ENCODE measurements at regions not wholly inside any gene's neighbourhood (a gene's known extent, or its start where the extent isn't known, plus 50 kb on each side); places are given as distances from the start of the nearest gene placed in this dataset.

DNA sequence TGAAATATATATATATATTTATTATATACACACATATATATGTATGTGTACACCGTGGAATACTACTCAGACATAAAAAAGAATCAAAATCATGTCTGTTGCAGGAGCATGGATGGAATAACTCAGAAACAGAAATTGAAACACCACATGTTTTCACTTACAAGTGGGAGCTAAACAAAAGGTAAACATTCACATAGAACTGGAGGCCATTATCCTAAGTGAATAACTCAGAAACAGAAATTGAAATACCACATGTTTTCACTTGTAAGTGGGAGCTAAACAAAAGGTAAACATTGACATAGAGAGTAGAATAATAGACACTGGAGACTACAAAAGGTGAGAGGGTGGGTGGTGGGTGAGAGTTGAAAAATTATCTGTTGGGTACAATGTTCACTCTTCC is 171.5 kb upstream of the GOLIM4 start:
- H3K4me1 ChIP-seq (ENCODE audit: low read length), result no peaks in the 10 kb centered on the region
- H2AFZ ChIP-seq (ENCODE audit: low read length), result no peak overlapping the region
- peak; percentile 38 for DNase-seq
- no peaks in the 10 kb centered on the region for H3K9me2 ChIP-seq (replicated peaks; ENCODE audit: insufficient read depth, low read length)
- no peaks in the 10 kb centered on the region for H3K27me3 ChIP-seq (replicated peaks; ENCODE audit: insufficient read depth, low read length)
- no peak overlapping the region for H3K4me3 ChIP-seq (ENCODE audit: low read length)
- H3K4me2 ChIP-seq (ENCODE audit: low read depth, low read length), result no peak overlapping the region
- no peak overlapping the region for H3K27ac ChIP-seq (ENCODE audit: low read length)
- no peaks in the 10 kb centered on the region for H3K79me2 ChIP-seq (ENCODE audit: low read length)
- H4K20me1 ChIP-seq (ENCODE audit: insufficient read depth, low read length), result no peaks in the 10 kb centered on the region
- H3K9me3 ChIP-seq (replicated peaks; ENCODE audit: insufficient read depth, low read length), result no peaks in the 10 kb centered on the region
- no peak overlapping the region for H3K9ac ChIP-seq (ENCODE audit: low read length)
- H3K36me3 ChIP-seq (replicated peaks; ENCODE audit: insufficient read depth, low read length), result no peaks in the 10 kb centered on the region
- TF ChIP-seq EZH2phosphoT487 (IDR thresholded peaks at IDR 0.05; ENCODE audit: low read length), result no peak
- TF ChIP-seq, protein P1, sequence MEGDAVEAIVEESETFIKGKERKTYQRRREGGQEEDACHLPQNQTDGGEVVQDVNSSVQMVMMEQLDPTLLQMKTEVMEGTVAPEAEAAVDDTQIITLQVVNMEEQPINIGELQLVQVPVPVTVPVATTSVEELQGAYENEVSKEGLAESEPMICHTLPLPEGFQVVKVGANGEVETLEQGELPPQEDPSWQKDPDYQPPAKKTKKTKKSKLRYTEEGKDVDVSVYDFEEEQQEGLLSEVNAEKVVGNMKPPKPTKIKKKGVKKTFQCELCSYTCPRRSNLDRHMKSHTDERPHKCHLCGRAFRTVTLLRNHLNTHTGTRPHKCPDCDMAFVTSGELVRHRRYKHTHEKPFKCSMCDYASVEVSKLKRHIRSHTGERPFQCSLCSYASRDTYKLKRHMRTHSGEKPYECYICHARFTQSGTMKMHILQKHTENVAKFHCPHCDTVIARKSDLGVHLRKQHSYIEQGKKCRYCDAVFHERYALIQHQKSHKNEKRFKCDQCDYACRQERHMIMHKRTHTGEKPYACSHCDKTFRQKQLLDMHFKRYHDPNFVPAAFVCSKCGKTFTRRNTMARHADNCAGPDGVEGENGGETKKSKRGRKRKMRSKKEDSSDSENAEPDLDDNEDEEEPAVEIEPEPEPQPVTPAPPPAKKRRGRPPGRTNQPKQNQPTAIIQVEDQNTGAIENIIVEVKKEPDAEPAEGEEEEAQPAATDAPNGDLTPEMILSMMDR (IDR thresholded peaks at IDR 0.05; ENCODE audit: low read length), result no peak
- TF ChIP-seq EZH2 (optimal IDR thresholded peaks at IDR 0.05; ENCODE audit: low read depth, low read length), result no peak
- no peaks in the 10 kb centered on the region for H3F3A ChIP-seq (ENCODE audit: insufficient read depth, low read length)

DNA sequence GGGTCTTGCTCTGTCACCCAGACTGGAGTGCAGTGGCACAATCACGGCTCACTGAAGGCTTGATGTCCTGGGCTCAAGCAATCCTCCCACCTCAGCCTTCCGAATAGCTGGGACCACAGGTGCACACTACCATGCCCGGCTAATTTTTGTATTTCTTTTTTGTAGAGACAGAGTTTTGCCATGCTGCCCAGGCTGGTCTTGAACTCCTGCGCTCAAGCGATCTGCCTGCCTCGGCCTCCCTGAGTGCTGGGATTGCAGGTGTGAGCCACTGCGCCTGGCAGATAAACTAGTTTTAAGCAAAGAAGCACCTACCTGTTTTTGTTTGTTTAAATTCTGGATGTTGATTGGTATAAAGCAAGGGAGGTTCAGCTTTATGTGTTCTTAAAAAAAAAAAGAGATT is 170.6 kb upstream of the GOLIM4 start:
- H2AFZ ChIP-seq (ENCODE audit: low read length), result no peak overlapping the region
- H3F3A ChIP-seq (ENCODE audit: insufficient read depth, low read length), result no peaks in the 10 kb centered on the region
- no peaks in the 10 kb centered on the region for H3K79me2 ChIP-seq (ENCODE audit: low read length)
- H3K9me2 ChIP-seq (replicated peaks; ENCODE audit: insufficient read depth, low read length), result no peaks in the 10 kb centered on the region
- H3K9ac ChIP-seq (ENCODE audit: low read length), result no peak overlapping the region
- TF ChIP-seq EZH2phosphoT487 (IDR thresholded peaks at IDR 0.05; ENCODE audit: low read length) (no peak), EZH2 (optimal IDR thresholded peaks at IDR 0.05; ENCODE audit: low read depth, low read length) (no peak)
- TF ChIP-seq, protein P1 (IDR thresholded peaks at IDR 0.05; ENCODE audit: low read length), result no peak
- no peaks in the 10 kb centered on the region for H3K4me1 ChIP-seq (ENCODE audit: low read length)
- no peak overlapping the region for H3K4me2 ChIP-seq (ENCODE audit: low read depth, low read length)
- no peaks in the 10 kb centered on the region for H4K20me1 ChIP-seq (ENCODE audit: insufficient read depth, low read length)
- no peaks in the 10 kb centered on the region for H3K9me3 ChIP-seq (replicated peaks; ENCODE audit: insufficient read depth, low read length)
- H3K36me3 ChIP-seq (replicated peaks; ENCODE audit: insufficient read depth, low read length), result no peaks in the 10 kb centered on the region
- no peak overlapping the region for H3K27ac ChIP-seq (ENCODE audit: low read length)
- DNase-seq, result no peak
- H3K27me3 ChIP-seq (replicated peaks; ENCODE audit: insufficient read depth, low read length), result no peaks in the 10 kb centered on the region
- H3K4me3 ChIP-seq (ENCODE audit: low read length), result no peak overlapping the region

DNA sequence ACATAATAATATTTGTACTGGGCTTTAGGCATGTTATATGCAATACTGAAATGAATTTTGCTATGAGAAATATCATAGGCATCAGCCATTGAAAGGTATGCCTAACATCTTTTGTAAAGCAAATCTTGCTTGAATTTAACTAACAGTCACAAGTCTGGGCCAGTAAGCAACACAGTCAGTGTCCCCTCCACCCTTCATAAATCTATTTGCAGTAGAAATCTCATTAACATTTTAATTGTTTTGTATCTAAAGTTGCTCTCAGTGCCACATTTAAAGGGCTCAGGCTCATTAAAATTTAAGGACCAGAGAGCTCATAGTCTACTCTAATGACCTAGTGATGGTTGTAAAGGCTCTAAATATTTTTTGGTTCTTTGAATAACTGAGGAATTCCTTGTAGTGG is 167.2 kb upstream of the GOLIM4 start:
- Histone ChIP-seq H2AFZ (ENCODE audit: low read length) (no peak overlapping the region), H3K36me3 (replicated peaks; ENCODE audit: insufficient read depth, low read length) (no peaks in the 10 kb centered on the region), H3K4me1 (ENCODE audit: low read length) (no peaks in the 10 kb centered on the region), H3K27ac (ENCODE audit: low read length) (no peak overlapping the region), H3F3A (ENCODE audit: insufficient read depth, low read length) (no peaks in the 10 kb centered on the region), H3K4me3 (ENCODE audit: low read length) (no peak overlapping the region), H3K9ac (ENCODE audit: low read length) (no peak overlapping the region), H3K4me2 (ENCODE audit: low read depth, low read length) (no peak overlapping the region), H3K79me2 (ENCODE audit: low read length) (no peaks in the 10 kb centered on the region), H3K9me3 (replicated peaks; ENCODE audit: insufficient read depth, low read length) (no peaks in the 10 kb centered on the region), H4K20me1 (ENCODE audit: insufficient read depth, low read length) (no peaks in the 10 kb centered on the region), H3K9me2 (replicated peaks; ENCODE audit: insufficient read depth, low read length) (no peaks in the 10 kb centered on the region), H3K27me3 (replicated peaks; ENCODE audit: insufficient read depth, low read length) (no peaks in the 10 kb centered on the region)
- DNase-seq, result no peak
- TF ChIP-seq EZH2phosphoT487 (IDR thresholded peaks at IDR 0.05; ENCODE audit: low read length) (no peak), EZH2 (optimal IDR thresholded peaks at IDR 0.05; ENCODE audit: low read depth, low read length) (no peak)
- TF ChIP-seq, protein P1 (IDR thresholded peaks at IDR 0.05; ENCODE audit: low read length), result no peak

All from MM.1S (cell line).